ENCODE measurements at regions not wholly inside any gene's neighbourhood (a gene's known extent, or its start where the extent isn't known, plus 50 kb on each side); places are given as distances from the start of the nearest gene placed in this dataset.

GRCh38 chr1:30095051-30095450 is 628.3 kb downstream of the MATN1 start:
- ChIA-PET CTCF (interaction anchor here (1.8 kb wide), 1 partner anchor 9 kb away, joined by 8 read pairs; no protein-coding TSS in a partner anchor), POLR2A (no interaction called here)
- Histone ChIP-seq H3K27me3 (ENCODE audit: control insufficient read depth, insufficient read depth, low read length) (no peaks in the 10 kb centered on the region), H3K36me3 (ENCODE audit: control insufficient read depth, insufficient read depth, low read length) (no peaks in the 10 kb centered on the region), H3K4me3 (ENCODE audit: low read depth, low read length) (no peak overlapping the region)
- no peak for DNase-seq (ENCODE audit: low read depth)
- TF ChIP-seq CTCF (IDR thresholded peaks at IDR 0.05; ENCODE audit: insufficient read depth, low read depth, low read length) = no peak

- no peak for TF ChIP-seq CTCF (IDR thresholded peaks at IDR 0.05; ENCODE audit: insufficient read depth, low read depth, low read length)
- ChIA-PET POLR2A (no interaction called here), CTCF (interaction anchor here (0.6 to 1.4 kb wide), 3 partner anchors 299 to 1425 kb away, joined by 3 read pairs; no protein-coding TSS in a partner anchor)
- Histone ChIP-seq H3K27me3 (ENCODE audit: control insufficient read depth, insufficient read depth, low read length) (no peaks in the 10 kb centered on the region), H3K36me3 (ENCODE audit: control insufficient read depth, insufficient read depth, low read length) (no peaks in the 10 kb centered on the region), H3K4me3 (ENCODE audit: low read depth, low read length) (no peak overlapping the region)
- DNase-seq (ENCODE audit: low read depth) = no peak
Measured at GRCh38 chr1:30092051-30092858, 631.1 kb downstream of the MATN1 start.

- CTCF ChIA-PET = interaction anchor here (0.9 to 1.4 kb wide), 3 partner anchors 9 to 392 kb away, joined by 4 read pairs; no protein-coding TSS in a partner anchor
- H3K4me3 ChIP-seq (ENCODE audit: low read depth, low read length) = no peak overlapping the region
- POLR2A ChIA-PET = no interaction called here
- no peaks in the 10 kb centered on the region for H3K36me3 ChIP-seq (ENCODE audit: control insufficient read depth, insufficient read depth, low read length)
- TF ChIP-seq CTCF (IDR thresholded peaks at IDR 0.05; ENCODE audit: insufficient read depth, low read depth, low read length) = no peak
- no peak for DNase-seq (ENCODE audit: low read depth)
- H3K27me3 ChIP-seq (ENCODE audit: control insufficient read depth, insufficient read depth, low read length) = no peaks in the 10 kb centered on the region
Measured at GRCh38 chr1:30090162-30090820, 633.1 kb downstream of the MATN1 start.

- ChIA-PET CTCF (interaction anchor here (1.0 to 1.4 kb wide), 4 partner anchors 9 to 386 kb away, joined by 3 to 4 read pairs (median 3); no protein-coding TSS in a partner anchor), POLR2A (no interaction called here)
- Histone ChIP-seq H3K27me3 (ENCODE audit: control insufficient read depth, insufficient read depth, low read length) (no peaks in the 10 kb centered on the region), H3K4me3 (ENCODE audit: low read depth, low read length) (no peak overlapping the region), H3K36me3 (ENCODE audit: control insufficient read depth, insufficient read depth, low read length) (no peaks in the 10 kb centered on the region)
- no peak for TF ChIP-seq CTCF (IDR thresholded peaks at IDR 0.05; ENCODE audit: insufficient read depth, low read depth, low read length)
- no peak for DNase-seq (ENCODE audit: low read depth)
Measured at GRCh38 chr1:30089024-30089430, 634.4 kb downstream of the MATN1 start.

GRCh38 chr1:30088594-30088993 is 634.8 kb downstream of the MATN1 start:
- no peak for TF ChIP-seq CTCF (IDR thresholded peaks at IDR 0.05; ENCODE audit: insufficient read depth, low read depth, low read length)
- CTCF ChIA-PET = interaction anchor here (0.5 to 1.4 kb wide), 5 partner anchors 8 to 385 kb away, joined by 3 to 4 read pairs (median 3); no protein-coding TSS in a partner anchor
- POLR2A ChIA-PET = no interaction called here
- no peaks in the 10 kb centered on the region for H3K27me3 ChIP-seq (ENCODE audit: control insufficient read depth, insufficient read depth, low read length)
- no peak for DNase-seq (ENCODE audit: low read depth)
- no peak overlapping the region for H3K4me3 ChIP-seq (ENCODE audit: low read depth, low read length)
- H3K36me3 ChIP-seq (ENCODE audit: control insufficient read depth, insufficient read depth, low read length) = no peaks in the 10 kb centered on the region

Measured in BJ (cell line).